Kidney epithelial cell (primary cell): ENCODE measurements at regions not wholly inside any gene's neighbourhood (a gene's known extent, or its start where the extent isn't known, plus 50 kb on each side); places are given as distances from the start of the nearest gene placed in this dataset.

Experiments used
- DNase-seq: peaks from one replicate; pipeline ENCODE4 v3.0.0-alpha.2; 2010; ENCODE audit warnings: low read depth
- H3K27me3 ChIP-seq: 2 replicates; pipeline ENCODE4 v1.6.0; 2011; ENCODE audit warnings: low read length; ENCODE audit not compliant: control insufficient read depth, insufficient read depth
- H3K36me3 ChIP-seq: 2 replicates; pipeline ENCODE4 v1.5.1; 2011; ENCODE audit warnings: low read length; ENCODE audit not compliant: control insufficient read depth, insufficient read depth
- H3K4me3 ChIP-seq: 2 replicates; pipeline ENCODE4 v1.5.1; 2011; ENCODE audit warnings: low read depth, mild to moderate bottlenecking, control low read depth, low read length
- CTCF ChIP-seq: IDR thresholded peaks from 2 replicates; pipeline ENCODE4 v1.5.1; 2011; ENCODE audit warnings: mild to moderate bottlenecking, moderate library complexity, low read length, control low read depth, inconsistent platforms; ENCODE audit not compliant: insufficient read depth, poor library complexity, severe bottlenecking

GRCh38 chr13:63497601-63498000, 2082.0 kb upstream of the PCDH20 start:
- H3K27me3 ChIP-seq = no peaks in the 10 kb centered on the region
- no peaks in the 10 kb centered on the region for H3K36me3 ChIP-seq
- no peak for DNase-seq
- no peak overlapping the region for H3K4me3 ChIP-seq
- no peak for TF ChIP-seq CTCF

- DNase-seq = no peak
- H3K27me3 ChIP-seq = no peaks in the 10 kb centered on the region
- TF ChIP-seq CTCF = no peak
- H3K36me3 ChIP-seq = no peaks in the 10 kb centered on the region
- no peak overlapping the region for H3K4me3 ChIP-seq
These were observed 2077.0 kb upstream of the PCDH20 start for GRCh38 chr13:63492604-63493003.

GRCh38 chr13:63490149-63490548, 2074.5 kb upstream of the PCDH20 start:
- TF ChIP-seq CTCF = no peak
- Histone ChIP-seq H3K4me3 (no peak overlapping the region), H3K36me3 (no peaks in the 10 kb centered on the region), H3K27me3 (no peaks in the 10 kb centered on the region)
- no peak for DNase-seq

- no peak for TF ChIP-seq CTCF
- no peak for DNase-seq
- H3K36me3 ChIP-seq = no peaks in the 10 kb centered on the region
- H3K4me3 ChIP-seq = no peak overlapping the region
- H3K27me3 ChIP-seq = no peaks in the 10 kb centered on the region
These were observed 2065.7 kb upstream of the PCDH20 start for GRCh38 chr13:63481334-63481733.

GRCh38 chr13:63472711-63473110, 2057.1 kb upstream of the PCDH20 start:
- no peak overlapping the region for H3K4me3 ChIP-seq
- no peak for DNase-seq
- no peaks in the 10 kb centered on the region for H3K36me3 ChIP-seq
- no peaks in the 10 kb centered on the region for H3K27me3 ChIP-seq
- TF ChIP-seq CTCF = no peak

GRCh38 chr13:63463782-63464610, 2048.3 kb upstream of the PCDH20 start:
- H3K4me3 ChIP-seq = no peak overlapping the region
- no peak for DNase-seq
- no peak for TF ChIP-seq CTCF

More at GRCh38 chr13:63463782-63464610, 2048.3 kb upstream of the PCDH20 start:
- no peaks in the 10 kb centered on the region for H3K27me3 ChIP-seq
- no peaks in the 10 kb centered on the region for H3K36me3 ChIP-seq
